Fibroblast of pulmonary artery (primary cell): ENCODE measurements at regions not wholly inside any gene's neighbourhood (a gene's known extent, or its start where the extent isn't known, plus 50 kb on each side); places are given as distances from the start of the nearest gene placed in this dataset.

Experiments
- DNase-seq: peaks from one replicate; pipeline ENCODE4 v3.0.0-alpha.2; 2010; ENCODE audit warnings: low read depth
- H3K4me3 ChIP-seq: replicated peaks from 2 replicates; pipeline ENCODE4 v1.5.1; 2011; ENCODE audit warnings: low read depth, mild to moderate bottlenecking, control low read depth, low read length, moderate library complexity
- CTCF ChIP-seq: IDR thresholded peaks from 2 replicates; pipeline ENCODE4 v1.5.1; 2011; ENCODE audit warnings: mild to moderate bottlenecking, control low read depth, low read length, inconsistent platforms; ENCODE audit errors: missing control alignments

- no peak for DNase-seq
- no peak for TF ChIP-seq CTCF
Measured at GRCh38 chr2:130264501-130264900, 66.3 kb upstream of the TUBA3E start.

GRCh38 chr2:130264046-130264445, 65.8 kb upstream of the TUBA3E start:
- no peak for DNase-seq
- no peak overlapping the region for H3K4me3 ChIP-seq
- no peak for TF ChIP-seq CTCF

More at GRCh38 chr2:130264501-130264900, 66.3 kb upstream of the TUBA3E start:
- no peak overlapping the region for H3K4me3 ChIP-seq

DNA sequence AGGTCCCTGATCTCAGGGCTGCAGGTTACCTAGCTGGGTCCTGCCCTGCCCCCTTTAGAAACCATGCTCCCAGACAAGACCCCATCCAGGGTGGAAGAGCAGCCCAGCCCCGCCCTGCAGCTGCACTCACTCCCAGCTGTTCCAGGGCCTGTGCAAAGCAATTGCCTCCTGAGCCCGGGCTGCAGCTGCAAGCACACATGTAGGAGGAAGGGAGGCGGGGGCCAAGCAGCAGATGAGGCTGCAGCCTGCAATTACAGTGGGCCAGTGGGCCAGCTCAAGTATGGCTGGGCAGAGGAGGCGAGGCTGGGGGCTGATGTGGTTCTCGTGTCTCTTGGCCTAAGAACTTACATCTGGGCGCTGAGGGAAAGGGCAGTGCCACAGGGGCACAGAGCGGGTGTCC, 65.4 kb upstream of the TUBA3E start:
- no peak for TF ChIP-seq CTCF
- H3K4me3 ChIP-seq: no peak overlapping the region
- no peak for DNase-seq

DNA sequence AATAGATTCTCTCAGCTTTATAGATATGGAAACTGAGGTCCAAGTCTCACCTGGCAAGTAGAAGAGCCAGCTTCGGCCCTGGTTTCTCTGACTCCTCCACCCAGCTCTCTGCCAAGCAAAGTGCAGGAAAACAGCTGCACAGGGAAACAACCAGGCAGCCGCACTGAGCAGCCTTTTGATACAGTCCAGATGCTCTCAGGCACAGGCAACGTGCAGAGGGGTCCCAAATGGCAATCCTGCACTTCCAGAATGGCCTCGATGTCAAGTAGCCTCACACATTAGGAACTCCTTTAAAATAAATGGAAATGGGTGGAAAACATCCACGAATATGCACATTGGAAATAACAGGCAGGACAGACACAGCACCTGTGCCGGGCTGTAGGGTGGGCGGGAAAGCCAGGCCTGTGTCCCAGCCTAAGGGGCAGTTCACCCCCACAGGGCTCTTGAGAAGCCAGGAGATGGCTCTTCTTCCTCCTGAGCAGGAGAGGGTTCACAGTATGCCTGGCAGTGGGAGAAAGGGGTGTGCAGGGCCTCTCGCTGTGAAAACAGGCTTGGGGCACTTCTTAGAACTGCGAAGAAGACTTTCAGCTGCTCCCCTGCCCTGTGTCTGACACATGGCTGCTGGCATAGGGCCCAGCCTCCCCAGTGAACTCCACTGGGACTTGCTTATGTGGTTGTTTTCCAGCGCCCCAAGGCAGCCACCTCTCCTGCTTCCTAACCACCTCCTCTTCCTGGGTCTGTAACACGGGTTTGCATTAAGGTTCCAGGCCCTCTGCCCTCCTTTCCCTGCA, 63.9 kb upstream of the TUBA3E start:
- H3K4me3 ChIP-seq: no peak overlapping the region
- peak; percentile 10 for DNase-seq
- no peak for TF ChIP-seq CTCF

DNA sequence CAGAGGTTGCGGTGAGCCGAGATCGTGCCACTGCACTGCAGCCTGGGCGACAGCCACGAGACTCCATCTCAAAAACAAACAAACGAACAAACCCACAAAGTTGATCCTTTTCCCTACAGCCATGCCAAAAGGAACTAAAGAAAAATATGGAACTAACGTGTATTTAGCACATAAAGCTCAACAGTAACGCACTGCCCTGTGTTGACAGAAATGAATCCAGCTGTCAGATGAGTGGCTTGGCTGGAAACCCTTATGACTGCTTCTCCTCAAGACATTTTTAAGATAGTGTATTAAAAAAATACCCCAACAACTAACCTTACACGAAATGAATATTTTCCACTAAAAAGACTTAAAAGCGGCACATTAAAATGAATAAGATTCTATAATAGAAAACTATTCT, 62.9 kb upstream of the TUBA3E start:
- H3K4me3 ChIP-seq: no peak overlapping the region
- no peak for TF ChIP-seq CTCF
- no peak for DNase-seq

DNA sequence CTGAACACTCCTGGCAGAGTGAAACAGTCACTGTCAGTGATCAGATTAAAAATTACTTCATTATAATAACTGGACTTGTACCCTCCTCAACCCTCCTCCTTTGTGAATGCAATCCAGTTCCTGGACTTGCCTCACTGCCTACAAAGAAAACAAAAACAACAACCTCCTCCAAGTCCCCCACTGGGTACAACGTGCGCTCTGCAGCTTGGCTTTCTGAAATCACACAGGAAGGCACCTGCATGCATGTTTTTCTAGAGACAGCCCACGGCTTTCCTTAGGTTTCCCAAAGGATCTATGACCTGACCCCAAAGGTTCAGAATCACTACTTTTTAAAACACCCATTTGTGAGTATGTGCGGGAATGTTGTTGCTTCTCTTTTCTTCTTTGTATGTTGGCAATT, 61.4 kb upstream of the TUBA3E start:
- TF ChIP-seq CTCF: no peak
- H3K4me3 ChIP-seq: no peak overlapping the region
- DNase-seq: no peak

DNA sequence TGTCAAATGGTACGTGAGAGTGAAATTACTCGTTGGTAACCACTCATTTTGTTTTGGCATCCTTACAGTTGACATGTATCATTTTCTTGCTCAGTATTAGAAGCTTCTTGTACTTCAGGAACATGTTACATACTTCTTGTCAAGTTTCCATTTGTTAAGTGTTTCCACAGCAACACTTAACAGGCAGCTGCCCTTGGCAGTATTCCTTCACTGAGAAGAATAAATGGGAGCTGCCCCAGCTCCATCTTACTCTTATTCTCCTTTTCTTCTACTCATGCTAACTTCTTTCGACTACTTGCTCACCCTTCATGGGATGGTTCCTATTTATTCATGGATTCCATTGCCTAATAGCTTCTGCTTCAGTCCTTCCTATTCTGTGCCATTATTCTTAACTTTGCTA, 60.1 kb upstream of the TUBA3E start:
- DNase-seq: no peak
- TF ChIP-seq CTCF: no peak
- H3K4me3 ChIP-seq: no peak overlapping the region
